ENCODE measurements at regions not wholly inside any gene's neighbourhood (a gene's known extent, or its start where the extent isn't known, plus 50 kb on each side); places are given as distances from the start of the nearest gene placed in this dataset.
"Not testable (repeated sequence)": the region's sequence is repeated elsewhere in the genome, so short reads cannot be mapped to it uniquely, and the experiment has no call there.

GRCh38 chr2:11922294-11922693, 175.9 kb downstream of the LPIN1 start:
- no peak for DNase-seq (ENCODE audit: low spot score)

- no peak for DNase-seq (ENCODE audit: low spot score)
These were observed 177.5 kb downstream of the LPIN1 start for GRCh38 chr2:11923935-11924334.

GRCh38 chr2:11925295-11926066, 179.0 kb downstream of the LPIN1 start:
- DNase-seq (ENCODE audit: low spot score) = no peak

GRCh38 chr2:11930211-11930761, 183.9 kb downstream of the LPIN1 start:
- DNase-seq (ENCODE audit: low spot score) = no peak

- no peak for DNase-seq (ENCODE audit: low spot score)
These were observed 185.6 kb downstream of the LPIN1 start for GRCh38 chr2:11932048-11932512.

- DNase-seq (ENCODE audit: low spot score) = no peak
These were observed 186.5 kb downstream of the LPIN1 start for GRCh38 chr2:11932962-11933361.

- DNase-seq (ENCODE audit: low spot score) = no peak
These were observed 187.4 kb downstream of the LPIN1 start for GRCh38 chr2:11933854-11934253.

- no peak for DNase-seq (ENCODE audit: low spot score)
These were observed 190.3 kb downstream of the LPIN1 start for GRCh38 chr2:11936761-11937160.

GRCh38 chr2:11938196-11938595, 191.8 kb downstream of the LPIN1 start:
- no peak for DNase-seq (ENCODE audit: low spot score)

GRCh38 chr2:11939523-11939922, 193.1 kb downstream of the LPIN1 start:
- no peak for DNase-seq (ENCODE audit: low spot score)

GRCh38 chr2:11940121-11940743, 193.8 kb downstream of the LPIN1 start:
- DNase-seq (ENCODE audit: low spot score) = no peak

GRCh38 chr2:11940799-11941198, 194.4 kb downstream of the LPIN1 start:
- DNase-seq (ENCODE audit: low spot score) = no peak

GRCh38 chr2:11941201-11942177, 195.1 kb downstream of the LPIN1 start:
- no peak for DNase-seq (ENCODE audit: low spot score)

- no peak for DNase-seq (ENCODE audit: low spot score)
These were observed 195.7 kb downstream of the LPIN1 start for GRCh38 chr2:11942178-11942569.

GRCh38 chr2:11944311-11944710, 197.9 kb downstream of the LPIN1 start:
- DNase-seq (ENCODE audit: low spot score) = no peak

GRCh38 chr2:11945139-11946126, 199.0 kb downstream of the LPIN1 start:
- DNase-seq (ENCODE audit: low spot score) = no peak

GRCh38 chr2:11947956-11948355, 201.5 kb downstream of the LPIN1 start:
- DNase-seq (ENCODE audit: low spot score) = no peak

- DNase-seq (ENCODE audit: low spot score) = no peak
These were observed 203.5 kb downstream of the LPIN1 start for GRCh38 chr2:11949732-11950523.

GRCh38 chr2:11950896-11951295, 204.5 kb downstream of the LPIN1 start:
- no peak for DNase-seq (ENCODE audit: low spot score)

GRCh38 chr2:11951492-11951891, 205.1 kb downstream of the LPIN1 start:
- not testable (repeated sequence) for DNase-seq (ENCODE audit: low spot score)
